Upper lobe of left lung (tissue), 4 donors: ENCODE measurements at regions not wholly inside any gene's neighbourhood (a gene's known extent, or its start where the extent isn't known, plus 50 kb on each side); places are given as distances from the start of the nearest gene placed in this dataset.

Source experiments
- EP300 ChIP-seq, 4 donors: sonication (generic); formaldehyde crosslinking; IDR thresholded peaks; one replicate each; pipeline ENCODE4 v1.5.1; 2017; ENCODE audit warnings: antibody characterized with exemption in 4 of 4, control low read depth in 2 of 4
- POLR2A ChIP-seq, 4 donors: fragments of 450-650 bp; IDR thresholded peaks; one replicate each; pipeline ENCODE4 v1.5.1; 2016 to 2017; ENCODE audit warnings: antibody characterized with exemption in 4 of 4, mild to moderate bottlenecking in 2 of 4
- TF ChIP-seq, protein P1 (sequence below), 6 experiments: fragments of 450-650 bp in 4 of 6; fragments of 200-600 bp in 2 of 6; sonication (generic) in 2 of 6; IDR thresholded peaks; one replicate each; pipeline ENCODE4 v1.5.1; 2016 to 2019; ENCODE audit warnings: antibody characterized with exemption in 6 of 6

DNA sequence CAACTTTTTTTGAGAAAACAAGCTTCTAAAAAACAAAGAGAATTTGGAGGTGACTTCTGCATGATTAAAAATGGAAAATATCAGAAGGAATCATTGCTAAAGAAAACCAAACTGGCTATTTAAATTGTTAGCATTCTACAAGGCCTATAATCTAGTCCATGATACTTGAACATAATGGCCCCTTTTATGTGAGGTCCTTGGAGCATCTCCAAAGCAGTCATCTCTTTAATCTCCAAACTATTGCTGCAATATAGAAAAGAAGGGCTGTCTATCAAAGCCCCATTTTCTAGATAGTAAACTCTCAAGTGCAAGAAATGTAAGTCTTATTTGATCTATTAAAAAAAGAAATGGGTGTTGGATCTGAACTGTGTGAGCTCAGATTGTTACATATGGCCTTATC, 615.1 kb downstream of the CENPC start:
- TF ChIP-seq, protein P1, sequence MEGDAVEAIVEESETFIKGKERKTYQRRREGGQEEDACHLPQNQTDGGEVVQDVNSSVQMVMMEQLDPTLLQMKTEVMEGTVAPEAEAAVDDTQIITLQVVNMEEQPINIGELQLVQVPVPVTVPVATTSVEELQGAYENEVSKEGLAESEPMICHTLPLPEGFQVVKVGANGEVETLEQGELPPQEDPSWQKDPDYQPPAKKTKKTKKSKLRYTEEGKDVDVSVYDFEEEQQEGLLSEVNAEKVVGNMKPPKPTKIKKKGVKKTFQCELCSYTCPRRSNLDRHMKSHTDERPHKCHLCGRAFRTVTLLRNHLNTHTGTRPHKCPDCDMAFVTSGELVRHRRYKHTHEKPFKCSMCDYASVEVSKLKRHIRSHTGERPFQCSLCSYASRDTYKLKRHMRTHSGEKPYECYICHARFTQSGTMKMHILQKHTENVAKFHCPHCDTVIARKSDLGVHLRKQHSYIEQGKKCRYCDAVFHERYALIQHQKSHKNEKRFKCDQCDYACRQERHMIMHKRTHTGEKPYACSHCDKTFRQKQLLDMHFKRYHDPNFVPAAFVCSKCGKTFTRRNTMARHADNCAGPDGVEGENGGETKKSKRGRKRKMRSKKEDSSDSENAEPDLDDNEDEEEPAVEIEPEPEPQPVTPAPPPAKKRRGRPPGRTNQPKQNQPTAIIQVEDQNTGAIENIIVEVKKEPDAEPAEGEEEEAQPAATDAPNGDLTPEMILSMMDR (IDR thresholded peaks at IDR 0.05) = no peak
- TF ChIP-seq EP300 (IDR thresholded peaks at IDR 0.05) (no peak), POLR2A (IDR thresholded peaks at IDR 0.05) (no peak)
